Dermis blood vessel endothelial cell (primary cell): ENCODE measurements at regions not wholly inside any gene's neighbourhood (a gene's known extent, or its start where the extent isn't known, plus 50 kb on each side); places are given as distances from the start of the nearest gene placed in this dataset.

Experiments used
- DNase-seq: peaks from one replicate; pipeline ENCODE4 v3.0.0; 2010

GRCh38 chr4:181677201-181677600 lies 566.0 kb upstream of the TENM3 start:
- DNase-seq: no peak

DNA sequence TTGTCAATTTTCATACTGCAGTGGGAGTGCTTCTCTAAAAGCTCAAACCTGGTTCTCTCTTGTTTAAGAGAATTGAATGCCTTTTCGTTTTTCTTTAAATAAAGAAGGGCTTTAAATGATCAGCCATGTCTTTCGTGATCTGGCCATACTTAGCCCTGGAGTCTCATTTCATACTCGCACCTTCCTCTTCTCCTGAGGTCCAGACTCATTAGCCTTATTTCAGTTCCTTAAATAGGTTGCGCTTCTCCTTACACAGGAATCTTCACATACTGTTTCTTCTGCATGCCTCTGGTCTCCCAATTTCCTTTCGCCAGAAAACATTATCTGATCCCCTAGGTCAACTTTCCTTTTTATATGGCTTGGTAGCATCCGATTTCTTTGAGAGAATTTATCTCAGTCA lies 565.6 kb upstream of the TENM3 start:
- no peak for DNase-seq

GRCh38 chr4:181679754-181680153 lies 563.4 kb upstream of the TENM3 start:
- no peak for DNase-seq

- no peak for DNase-seq
Measured at GRCh38 chr4:181682367-181683047, 560.7 kb upstream of the TENM3 start.

DNA sequence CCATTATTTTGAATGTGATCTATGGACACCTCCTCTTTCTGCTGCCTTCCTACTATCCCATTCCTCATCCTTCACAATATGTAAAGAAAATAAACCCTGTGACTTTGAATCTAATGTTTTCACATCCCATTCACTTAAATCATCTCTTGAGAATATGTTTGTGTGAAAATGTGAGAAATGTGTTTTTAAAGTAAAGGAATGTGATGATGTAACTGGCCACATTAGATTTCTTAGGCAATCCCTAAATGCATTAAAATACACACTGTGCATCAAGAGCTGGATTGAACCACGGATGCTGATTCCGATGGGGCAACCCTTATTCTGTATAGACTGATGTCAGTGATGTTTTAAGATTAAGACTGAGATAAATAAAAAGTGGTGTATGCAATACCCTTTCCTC lies 558.9 kb upstream of the TENM3 start:
- DNase-seq: no peak

GRCh38 chr4:181685461-181685860 lies 557.7 kb upstream of the TENM3 start:
- DNase-seq: no peak

DNA sequence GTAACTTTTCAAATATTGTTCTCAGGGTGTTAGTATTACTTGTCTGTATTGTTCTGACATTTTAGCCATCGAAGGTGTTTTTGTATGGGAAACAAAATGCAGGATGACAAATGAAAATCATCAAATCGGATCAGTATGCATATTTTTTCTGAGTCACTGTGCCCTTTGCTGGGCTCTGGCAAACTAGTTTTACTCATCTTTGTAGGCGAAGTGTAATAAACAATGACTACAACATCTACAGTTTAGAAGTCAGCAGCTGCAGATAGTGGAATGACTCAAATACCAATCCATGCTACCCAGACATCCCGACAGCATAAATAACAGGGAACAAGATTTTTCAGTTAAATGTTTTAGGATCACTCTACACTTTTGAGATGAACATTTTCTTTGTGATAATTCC lies 557.3 kb upstream of the TENM3 start:
- DNase-seq: no peak

DNA sequence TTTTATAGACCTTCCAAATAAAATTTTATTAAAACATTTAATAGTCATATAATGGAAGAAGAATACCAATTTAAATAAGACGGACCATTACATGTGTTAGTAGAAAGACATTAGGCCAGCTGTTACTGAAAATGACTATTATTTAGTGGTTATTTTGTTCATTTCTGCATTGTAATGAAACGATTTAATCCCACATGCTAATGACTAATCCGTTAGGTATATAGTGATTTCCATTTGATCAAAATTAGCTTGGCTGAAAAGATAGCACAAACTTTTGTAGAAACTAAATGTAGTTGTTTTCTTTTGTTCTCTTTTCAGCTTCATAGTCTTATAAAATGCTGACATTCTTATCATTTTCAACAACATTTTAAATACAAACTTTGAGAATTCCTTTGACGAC lies 556.1 kb upstream of the TENM3 start:
- DNase-seq: no peak

DNA sequence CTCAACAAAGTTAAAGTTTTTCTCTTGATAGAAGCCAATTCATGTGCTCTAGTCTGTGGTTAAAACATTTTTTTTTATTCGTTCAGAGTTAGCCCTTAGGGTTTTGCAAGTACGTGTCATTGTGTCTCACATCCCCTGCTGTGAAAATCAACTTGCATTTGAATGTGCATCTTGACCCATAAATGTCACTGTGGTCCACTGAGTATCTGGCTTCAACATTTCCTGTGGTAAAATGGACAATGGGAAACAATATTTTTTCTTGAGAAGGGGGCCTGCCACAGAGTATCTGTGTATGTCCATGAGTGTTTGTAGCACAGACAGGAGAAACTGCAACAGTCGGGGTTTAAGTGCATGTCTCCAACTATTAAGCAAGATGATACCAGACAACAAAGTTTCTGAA lies 554.8 kb upstream of the TENM3 start:
- no peak for DNase-seq

- DNase-seq: no peak
Measured at GRCh38 chr4:181688872-181689271, 554.3 kb upstream of the TENM3 start.

DNA sequence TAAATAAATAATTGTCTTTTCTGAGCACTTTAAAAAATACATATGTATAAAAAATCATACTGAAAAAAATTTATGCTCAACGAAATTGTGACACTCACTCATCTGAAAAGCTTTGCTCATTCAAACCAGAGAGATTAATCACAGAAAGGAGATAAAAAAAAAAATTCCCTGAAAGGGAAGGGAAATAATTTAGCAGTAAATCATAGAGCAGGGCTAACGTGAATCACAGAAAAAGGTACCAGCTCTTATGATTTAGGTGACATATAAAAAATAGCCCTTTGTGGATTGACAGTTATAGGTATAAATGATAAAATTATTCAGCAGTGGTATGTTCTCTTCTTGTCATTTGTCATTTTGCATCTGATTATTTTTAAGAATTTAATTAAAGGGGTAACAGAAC lies 552.7 kb upstream of the TENM3 start:
- DNase-seq: no peak

DNA sequence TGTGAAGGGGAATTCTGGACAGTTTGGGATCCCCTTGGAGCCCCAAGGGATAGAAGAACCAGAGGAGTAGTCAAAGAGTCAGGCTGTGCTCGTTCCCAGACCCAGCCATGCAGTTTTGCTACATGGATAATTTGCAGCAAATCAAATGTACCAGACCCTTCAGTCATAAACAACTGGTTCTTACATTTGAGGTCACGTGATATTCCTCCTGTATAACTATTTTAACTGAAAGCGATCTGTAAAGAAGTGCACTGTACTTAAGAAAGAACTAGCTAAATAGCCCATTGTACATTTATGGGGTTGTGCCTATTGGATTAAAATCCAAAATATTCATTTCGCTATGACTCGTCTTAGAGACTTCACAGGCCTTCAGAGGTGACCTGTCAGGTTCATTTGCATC lies 550.2 kb upstream of the TENM3 start:
- DNase-seq: no peak

GRCh38 chr4:181693517-181693916 lies 549.7 kb upstream of the TENM3 start:
- no peak for DNase-seq

DNA sequence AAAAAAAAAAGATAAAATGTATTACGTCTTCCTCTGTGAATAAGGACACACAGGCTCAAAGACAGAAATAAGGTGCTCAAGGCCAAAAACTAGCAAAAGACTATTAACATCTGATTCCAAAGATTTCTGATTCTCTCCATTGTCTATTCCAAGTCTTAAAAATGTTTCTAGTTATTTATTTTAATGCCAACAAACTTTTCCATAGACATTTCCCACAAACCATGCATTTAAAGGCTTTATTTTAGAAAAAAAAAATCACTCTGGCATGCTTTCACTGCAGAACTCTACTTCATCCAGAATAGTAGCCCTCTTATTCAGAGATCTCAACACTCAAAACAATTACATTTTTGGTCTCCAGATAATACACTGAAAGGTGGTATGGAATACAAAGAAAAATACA lies 545.0 kb upstream of the TENM3 start:
- DNase-seq: no peak

DNA sequence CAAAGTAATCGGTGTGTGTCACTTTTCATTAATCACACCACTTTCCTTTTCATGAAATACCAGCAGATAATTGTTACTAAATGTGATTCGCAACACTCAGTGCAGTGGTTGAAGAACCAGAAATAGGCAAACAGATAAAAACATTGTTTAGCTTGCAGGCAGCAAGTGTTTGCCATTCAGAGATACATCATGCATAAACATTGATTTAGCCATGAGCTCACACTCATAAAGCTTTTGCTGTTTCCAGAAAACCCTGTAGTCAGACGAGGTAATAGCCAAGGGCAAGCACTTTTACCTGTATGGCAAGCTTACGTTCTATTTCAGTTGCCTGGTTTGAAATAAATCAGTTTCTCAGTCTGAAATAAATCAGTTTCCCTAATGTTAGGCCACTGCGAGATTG lies 542.0 kb upstream of the TENM3 start:
- no peak for DNase-seq

DNA sequence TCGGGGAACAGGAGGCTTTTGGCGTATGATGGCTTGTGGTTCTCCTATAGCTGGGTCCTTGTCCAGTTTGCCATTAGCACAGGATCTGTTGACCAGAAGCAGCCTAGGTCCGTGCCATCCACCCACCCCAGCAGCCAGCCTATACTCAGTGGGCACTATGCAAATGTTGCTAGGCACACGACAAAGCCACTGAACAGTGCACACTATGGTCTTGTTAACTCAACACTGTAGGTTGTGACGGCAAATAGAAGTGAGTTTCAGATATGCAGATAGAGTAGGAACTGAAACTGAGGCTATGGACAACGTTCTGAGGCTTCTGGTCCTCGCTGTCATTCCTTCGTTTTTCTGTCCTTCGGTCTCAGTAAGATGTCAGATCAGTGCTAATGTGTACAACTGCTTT lies 541.3 kb upstream of the TENM3 start:
- no peak for DNase-seq

DNA sequence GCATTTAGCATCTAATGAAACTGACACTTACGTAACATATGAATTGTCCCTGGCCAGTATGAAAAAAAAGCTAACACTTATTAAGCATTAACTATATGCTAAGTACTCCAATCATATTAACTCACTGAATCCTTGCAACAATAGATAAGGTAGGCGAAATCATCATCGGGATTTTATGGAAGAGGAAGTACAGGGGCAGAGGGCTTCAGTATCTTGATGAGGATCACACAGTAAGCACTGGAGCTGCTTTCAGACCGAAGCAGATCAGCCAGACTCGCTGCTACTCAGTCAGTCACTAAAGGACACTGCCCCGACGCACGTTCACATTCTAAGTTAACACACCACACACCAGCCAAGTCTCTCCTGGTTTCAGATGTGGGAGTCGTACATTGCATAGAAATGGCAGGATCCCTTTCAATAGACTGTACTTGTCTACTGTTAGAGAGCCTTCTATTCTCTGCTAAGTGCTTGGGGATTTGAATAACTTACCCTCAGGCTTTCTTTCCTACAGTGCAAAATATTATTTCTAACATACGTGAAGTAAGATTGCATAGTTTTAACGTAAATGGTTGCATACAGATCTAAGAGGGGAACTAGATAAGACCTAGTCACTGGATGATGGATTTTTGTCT lies 540.2 kb upstream of the TENM3 start:
- no peak for DNase-seq

- no peak for DNase-seq
Measured at GRCh38 chr4:181710143-181710542, 533.1 kb upstream of the TENM3 start.

GRCh38 chr4:181711387-181711786 lies 531.8 kb upstream of the TENM3 start:
- no peak for DNase-seq

DNA sequence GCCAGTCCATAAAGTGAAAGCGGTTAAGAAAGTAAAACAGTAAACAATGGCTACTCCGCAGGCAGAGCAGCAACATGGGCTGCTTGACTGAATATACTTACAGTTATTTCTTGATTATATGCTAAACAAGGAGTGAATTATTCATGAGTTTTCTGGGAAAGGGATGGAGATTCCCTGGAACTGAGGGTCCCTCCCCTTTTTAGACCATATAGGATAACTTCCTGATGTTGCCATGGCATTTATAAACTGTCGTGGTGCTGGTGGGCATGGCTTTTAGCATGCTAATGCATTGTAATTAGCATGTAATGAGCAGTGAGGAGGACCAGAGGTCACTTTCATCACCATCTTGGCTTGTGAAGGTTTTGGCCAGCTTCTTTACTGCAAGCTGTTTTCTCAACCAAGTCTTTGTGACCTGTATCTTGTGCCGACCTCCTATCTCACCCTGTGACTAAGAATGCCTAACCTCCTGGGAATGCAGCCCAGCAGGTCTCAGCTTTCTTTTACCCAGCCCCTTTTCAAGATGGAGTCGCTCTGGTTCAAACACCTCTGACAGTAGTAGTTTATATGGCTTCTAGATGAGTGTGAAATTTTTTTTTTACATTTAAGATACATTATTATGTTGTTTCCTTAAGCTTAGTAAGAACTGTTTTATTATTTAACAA lies 514.8 kb upstream of the TENM3 start:
- DNase-seq: no peak

DNA sequence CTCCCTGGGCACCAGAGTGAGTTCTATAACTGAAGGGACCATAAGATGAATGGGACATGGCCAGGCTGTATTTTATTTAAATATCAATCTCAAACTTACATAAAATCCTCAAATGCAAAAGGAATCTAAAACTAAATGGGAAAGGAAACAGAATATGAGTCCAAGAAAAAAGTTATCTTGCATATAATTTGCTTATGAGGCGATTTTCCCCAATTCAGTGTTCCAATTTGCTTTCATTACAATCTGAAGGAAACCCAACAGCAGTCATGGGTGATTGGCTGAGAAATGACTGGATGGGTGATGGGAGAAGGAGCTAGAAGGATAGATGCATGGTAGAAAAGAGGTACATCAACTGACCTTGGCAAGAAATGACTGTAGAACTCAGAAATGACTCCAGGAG lies 511.3 kb upstream of the TENM3 start:
- no peak for DNase-seq

DNA sequence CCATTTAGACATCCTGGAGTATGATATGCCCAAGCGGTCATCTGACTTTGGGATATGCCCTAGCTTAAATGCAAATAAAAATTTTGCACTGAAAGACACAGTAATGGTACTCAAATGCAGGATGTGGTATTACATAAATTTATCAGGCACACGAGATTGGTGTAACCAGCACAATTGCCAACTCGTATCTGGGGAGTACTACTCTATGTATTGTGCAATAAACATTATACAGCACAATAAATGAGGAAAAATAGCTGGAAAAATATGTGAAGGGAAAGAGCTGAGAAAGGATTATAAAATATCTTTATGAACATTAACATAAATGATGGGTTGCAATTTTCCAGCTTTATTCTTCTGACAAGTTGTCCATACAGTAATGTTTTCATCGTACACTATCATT lies 505.5 kb upstream of the TENM3 start:
- DNase-seq: no peak

DNA sequence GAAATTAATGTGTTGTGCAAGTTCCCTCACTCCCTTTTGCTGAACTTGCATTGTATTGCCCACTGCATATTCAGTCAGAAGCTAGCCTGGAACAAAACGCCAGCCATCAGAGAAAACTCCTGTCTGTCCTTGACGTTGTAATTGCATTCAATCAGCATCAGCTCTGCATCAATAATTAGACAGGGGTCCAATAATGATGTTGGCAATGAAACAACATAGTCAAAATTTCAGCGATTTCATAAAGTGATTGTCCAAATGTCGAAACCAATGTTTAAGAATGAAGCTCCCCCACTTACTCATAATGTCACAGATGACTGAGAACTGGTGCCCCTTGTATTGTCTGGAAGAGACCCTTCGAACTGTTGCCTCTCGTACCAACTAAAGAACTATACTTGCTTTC lies 504.2 kb upstream of the TENM3 start:
- DNase-seq: no peak

DNA sequence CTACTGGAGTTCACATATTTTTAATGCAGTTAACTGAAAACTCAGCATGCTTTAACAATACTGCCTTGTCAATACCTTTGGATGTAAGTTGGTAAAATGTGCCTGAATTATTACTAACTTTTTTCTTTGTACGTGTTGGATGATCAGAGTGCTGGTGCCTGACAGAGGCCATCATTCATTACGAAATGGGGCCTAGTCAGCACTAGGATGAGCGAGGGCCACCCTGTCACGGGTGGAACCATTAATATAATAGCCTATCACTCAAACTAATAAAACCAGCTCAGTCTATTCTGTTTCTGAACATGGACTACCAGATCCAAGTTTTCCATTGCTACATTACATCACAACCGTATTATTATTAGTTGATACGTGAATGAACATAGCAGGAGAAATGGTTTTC lies 501.7 kb upstream of the TENM3 start:
- DNase-seq: no peak
